ENCODE measurements at regions not wholly inside any gene's neighbourhood (a gene's known extent, or its start where the extent isn't known, plus 50 kb on each side); places are given as distances from the start of the nearest gene placed in this dataset.
"Not testable (repeated sequence)": the region's sequence is repeated elsewhere in the genome, so short reads cannot be mapped to it uniquely, and the experiment has no call there.

DNA sequence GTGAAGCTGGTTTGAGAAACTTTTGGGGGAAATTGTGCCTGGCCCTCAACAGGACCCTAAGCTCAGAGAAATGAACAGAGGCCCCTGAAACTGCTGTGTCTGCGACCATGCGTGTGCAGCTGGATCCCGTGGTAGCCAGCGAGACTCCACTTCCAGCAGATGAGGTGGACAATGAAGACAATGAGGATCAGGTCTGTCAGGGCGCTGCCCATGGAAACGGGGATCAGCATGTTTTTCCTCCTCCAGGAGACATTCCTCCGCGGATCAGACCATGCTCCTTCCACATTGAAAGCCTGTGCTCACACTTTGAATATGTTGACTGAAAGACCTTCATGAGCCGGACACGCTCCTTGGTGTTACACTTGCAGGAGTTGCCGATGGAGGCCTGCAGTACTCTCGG lies 1439.8 kb upstream of the ALCAM start:
- no peak for DNase-seq

DNA sequence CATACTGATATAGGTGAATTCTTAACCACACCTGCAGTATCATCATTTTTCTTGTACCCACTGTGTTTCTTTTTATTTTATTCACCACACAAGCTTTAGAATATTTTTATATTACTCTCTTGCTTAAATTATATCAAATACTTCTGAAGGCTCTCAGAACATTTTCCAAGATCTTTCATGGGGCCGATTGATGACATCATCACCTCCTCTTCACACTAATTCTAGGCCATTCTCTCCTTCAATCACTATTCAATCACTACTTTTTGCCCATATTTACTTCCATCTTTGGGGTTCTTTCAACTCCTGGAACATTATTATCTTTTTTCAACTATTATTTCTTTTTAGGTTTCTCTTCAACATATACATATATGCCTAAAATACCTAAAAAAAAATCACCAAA lies 1438.8 kb upstream of the ALCAM start:
- no peak for DNase-seq

DNA sequence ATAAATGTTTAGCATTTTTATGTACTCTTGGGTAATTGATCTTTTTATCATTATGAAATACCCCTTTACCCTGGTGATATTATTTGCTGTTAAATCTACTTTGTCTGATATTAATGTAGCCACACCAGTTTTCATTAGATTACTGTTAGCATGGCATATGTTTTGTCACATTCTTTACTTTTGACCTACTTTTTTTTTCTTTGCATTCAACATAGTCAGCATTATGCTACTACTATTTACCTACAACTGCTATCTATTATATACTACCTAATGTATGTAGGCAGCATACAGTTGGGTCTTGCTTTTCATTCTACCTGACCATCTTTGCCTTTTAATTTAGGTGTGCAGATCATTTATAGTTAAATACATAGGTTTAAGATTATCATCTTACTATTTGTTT lies 1429.6 kb upstream of the ALCAM start:
- no peak for DNase-seq

DNA sequence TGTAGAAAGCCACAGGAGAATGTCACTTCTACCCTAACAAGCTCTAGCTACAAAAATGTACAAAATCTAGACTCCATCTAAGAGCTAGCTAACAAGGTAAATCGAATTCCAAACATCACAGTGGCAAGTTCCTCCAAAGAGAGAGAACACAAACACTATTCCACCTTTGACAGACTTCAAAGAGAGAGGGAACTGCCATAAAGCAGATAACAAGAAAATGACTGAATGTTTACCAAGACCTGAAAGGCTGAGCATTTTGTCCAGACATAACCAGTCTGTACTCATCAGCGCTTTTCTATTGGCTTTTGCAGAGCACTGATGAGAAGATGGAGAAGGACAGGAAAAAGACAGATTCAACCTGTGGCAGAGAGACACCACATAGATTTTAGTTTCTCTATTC lies 1419.6 kb upstream of the ALCAM start:
- DNase-seq, result no peak

DNA sequence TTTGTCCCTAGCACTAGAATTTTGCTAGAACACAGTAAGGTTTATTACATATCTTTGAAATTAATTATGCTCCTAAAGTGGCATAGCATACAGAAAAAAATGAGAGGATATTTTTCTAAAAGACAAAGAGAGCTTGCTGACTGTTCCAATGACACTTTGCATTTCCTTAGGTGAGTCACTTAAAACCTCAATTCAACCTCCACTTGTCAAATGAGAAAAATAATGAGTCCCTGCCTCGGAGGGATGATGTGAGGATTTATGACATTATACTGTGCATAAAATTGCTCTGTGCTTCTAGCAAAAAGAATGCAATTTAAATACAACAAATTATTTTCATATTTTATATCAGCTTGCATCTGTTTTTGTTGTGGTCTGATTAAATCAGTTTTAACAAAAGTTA lies 1417.0 kb upstream of the ALCAM start:
- no peak for DNase-seq

DNA sequence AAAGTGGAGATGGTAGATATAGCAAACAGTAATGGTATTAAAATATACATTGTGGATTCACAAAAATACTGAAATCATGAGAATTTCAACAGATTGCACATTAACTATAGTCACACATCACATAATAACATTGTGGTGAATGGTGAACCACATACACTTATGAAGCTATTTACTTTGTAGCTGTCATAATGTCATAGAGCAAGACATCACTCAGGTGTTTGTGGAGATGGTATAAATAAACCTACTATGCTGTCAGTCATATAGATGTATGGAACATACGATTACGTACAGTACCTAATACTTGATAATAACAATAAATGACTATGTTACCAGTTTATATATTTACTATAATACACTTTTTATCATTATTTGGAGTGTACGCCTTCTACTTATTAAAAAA lies 1416.0 kb upstream of the ALCAM start:
- DNase-seq, result no peak

DNA sequence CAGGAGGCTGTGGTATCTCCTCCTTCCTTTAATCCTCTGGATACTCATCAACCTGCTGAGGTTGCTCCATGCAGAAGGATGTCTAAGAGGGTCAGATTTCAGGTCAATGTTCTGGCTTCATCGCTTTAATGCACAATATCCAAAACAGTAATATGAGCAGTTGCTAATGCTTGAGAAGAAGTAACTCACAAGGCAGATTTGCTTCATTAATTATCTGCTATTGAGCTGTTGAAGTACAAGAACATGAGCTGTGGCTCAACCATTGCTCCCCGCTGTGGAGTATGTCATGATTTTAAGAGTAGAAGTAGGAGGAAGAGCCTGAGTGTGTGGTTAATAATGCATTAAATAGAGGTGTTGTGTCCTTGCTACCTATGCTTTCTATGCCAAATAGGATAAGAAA lies 1412.9 kb upstream of the ALCAM start:
- no peak for DNase-seq

DNA sequence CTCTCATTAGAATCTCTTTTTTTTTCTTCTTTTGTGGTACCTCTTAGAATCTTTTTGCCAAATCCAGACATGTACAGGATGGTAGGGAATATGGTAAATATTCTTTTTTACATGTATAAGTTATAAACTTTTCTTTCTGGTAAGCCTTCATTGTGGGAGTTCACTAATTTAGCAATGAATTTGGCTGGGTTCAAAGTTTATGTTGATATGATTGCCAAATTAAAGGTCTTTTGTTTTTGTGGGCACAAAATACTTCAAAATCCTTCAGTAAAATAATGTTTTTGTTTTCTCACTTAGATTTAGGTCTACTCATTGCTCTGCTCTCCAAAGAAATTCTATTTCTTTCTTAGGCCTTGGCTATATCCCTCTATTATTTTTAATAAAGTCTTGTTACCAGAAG lies 1405.9 kb upstream of the ALCAM start:
- DNase-seq, result no peak

DNA sequence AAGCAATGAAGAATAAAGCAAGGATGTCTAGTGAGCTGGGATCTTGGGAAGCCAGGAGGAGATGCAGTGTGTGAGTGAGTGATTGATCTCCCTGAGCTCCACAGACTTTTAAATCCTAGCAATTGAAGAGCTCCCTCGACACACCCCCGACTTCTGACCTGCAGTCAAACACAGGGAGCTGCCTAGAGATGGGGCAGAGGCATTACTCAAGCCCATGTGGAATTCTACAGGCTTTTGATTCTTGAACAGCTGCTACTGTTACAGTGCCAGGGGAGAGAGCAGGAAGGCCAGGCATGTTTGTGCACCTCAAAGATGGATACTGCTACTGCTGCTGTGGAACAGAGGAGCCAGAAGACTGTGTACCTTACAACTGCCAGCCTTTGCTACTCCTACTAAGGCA lies 1403.1 kb upstream of the ALCAM start:
- no peak for DNase-seq

DNA sequence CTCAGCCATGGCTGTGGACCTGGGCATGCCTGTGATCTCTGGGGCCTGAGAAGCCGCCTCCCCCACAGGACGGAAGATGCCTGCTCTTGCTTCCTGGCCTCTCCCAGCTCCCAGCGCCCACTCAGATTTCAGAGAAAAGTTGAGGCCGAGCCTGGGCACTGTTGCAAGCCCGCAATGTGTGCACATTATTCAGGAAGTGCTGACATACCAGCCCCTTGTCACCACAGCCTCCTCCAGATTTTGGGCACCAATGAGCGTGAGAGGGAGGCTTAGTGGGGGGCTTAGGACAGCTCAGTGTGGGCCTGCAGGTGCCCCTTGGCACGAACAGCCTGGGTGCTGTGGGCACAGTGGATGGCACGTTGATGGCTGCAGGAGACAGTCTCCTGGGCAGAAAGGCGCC lies 1400.9 kb upstream of the ALCAM start:
- no peak for DNase-seq

DNA sequence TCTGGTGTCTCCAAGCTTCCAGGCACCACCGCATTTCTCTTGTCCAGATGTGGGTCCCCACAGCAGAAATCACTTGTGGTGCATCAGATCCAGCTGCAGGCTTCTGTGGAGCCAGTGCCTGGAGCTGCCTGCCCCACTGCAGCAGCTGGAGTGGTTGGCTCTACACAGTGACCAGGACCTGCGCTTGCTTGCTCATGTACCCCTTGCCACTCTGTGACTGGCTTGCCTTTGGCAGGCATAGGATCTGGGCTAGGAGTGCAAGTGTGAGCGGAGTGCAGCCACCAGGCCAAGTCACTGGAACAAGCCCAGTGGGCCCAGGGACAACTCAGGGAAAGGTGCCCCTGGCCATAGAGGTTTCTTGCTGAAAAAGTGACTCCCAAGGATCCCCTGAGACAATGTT lies 1400.0 kb upstream of the ALCAM start:
- no peak for DNase-seq

DNA sequence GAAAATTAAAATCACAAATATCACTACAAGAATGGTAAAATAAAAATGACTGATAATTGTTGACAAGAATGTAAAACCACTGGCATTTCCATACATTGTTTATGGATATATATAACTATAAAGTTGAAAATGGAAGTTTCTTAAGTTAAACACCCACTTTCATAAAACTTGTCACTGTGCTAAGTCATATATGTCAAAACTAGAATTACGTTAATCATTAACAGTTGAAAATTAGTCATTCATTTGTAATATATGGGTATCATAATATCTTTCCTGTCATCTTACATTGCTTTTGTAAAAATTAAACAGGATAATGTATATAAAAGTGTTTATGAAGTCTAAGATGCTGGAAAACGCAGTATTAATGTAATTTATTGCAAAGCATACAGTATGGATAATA lies 1398.6 kb upstream of the ALCAM start:
- DNase-seq, result no peak

DNA sequence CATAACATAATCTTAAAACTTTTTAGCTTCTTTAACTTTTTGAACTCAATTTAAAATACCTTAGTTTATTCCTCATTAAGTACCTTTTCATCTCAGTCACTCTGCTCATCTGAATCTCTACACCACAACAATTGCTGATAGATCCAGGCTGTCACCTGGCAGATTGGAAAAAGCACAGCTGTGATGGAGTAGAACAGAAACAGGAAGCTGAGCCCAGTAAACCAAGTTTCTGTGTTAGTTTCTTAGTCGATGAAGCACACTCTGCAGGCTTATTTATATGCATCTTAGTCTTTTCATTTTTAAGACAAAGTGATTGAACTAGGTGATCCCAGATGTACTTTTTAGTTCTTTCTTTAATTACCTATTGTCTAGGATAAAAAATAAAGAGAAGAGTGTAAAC lies 1398.0 kb upstream of the ALCAM start:
- DNase-seq, result no peak

DNA sequence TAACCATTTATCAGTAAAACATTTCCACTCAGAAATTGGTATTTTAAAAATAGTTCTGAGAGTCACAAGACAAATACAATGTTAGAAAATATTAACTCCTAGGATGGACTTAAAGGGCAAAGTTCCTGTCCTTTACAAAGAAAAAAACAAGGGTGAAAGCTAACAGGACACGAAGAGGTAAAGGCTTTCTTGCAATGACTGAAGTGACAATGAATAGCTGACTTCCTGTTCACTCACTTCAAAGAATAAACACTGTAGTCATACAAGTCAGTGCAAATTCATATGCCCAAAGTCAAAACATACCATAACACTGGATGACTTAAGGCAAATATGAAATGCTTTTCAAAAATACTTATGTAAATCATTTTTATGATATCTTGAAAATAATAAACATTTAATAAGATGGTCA lies 1389.8 kb upstream of the ALCAM start:
- DNase-seq, result no peak

DNA sequence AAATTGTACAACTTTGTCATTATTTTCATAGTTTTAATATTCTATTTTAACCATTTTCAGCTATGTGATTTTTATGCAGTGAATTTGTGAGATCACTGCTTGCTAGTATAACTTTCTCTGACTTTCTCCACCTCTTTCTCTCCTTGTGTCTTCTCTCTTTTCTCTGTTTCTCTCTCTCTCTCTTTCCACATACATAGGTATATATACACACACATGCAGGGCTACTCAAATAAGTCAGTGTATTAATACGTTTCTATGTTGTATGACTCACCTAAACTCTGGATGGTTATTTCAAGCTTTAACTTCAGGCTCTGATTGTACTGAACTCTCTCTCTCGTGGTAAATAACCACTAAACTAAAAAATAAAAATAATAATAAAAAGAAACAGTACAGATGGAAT lies 1389.3 kb upstream of the ALCAM start:
- DNase-seq, result no peak

DNA sequence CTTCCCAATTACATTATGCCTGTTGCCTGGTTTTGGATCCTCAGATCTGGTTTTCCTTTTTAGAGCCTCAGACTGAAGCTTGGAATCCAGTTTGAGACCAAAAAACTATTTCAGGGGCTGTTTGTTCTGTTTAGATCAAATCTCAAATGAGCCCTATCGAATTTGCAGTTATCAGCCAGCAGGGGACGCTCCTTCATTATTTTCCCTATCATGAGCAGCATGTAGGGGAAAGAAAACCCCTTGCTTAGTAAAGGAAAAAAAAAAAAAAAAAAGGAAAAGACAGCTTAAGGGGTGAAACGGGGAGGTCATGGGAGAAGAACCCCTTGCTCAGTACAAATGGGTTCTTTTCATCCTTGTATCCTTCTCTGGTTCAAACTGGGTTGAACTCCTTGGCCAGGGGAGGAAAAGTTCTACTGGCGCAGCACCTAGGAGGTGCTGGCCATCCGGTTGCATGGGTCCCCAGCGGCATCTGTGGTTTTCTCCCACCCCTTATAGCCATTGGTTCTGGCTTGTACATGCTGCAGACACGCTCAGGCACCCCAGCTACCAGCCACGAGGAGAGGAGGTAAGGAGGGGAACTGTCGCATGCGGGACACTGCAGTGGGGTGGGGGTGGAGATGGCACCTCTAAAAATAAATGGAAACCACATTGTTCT lies 1375.1 kb upstream of the ALCAM start:
- DNase-seq, result no peak

DNA sequence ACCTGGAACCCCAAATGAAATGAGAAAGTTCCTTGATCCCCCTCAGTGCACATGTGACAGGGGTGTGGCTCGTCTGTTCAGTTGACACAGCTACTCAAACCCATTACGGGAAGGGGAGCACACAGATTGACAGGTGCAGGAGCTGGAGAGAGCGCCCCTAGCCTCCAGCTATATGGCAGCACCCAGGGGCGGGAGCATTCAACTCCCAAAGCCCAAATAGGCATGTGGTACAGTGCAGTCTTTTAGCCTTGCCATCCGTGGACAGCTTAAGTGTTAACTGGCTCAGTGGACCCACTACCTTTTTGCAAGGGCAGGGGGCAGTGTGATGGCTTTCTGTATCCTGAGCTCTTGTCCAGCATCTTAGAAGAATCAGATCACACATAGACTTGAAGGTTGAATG lies 1374.2 kb upstream of the ALCAM start:
- no peak for DNase-seq

DNA sequence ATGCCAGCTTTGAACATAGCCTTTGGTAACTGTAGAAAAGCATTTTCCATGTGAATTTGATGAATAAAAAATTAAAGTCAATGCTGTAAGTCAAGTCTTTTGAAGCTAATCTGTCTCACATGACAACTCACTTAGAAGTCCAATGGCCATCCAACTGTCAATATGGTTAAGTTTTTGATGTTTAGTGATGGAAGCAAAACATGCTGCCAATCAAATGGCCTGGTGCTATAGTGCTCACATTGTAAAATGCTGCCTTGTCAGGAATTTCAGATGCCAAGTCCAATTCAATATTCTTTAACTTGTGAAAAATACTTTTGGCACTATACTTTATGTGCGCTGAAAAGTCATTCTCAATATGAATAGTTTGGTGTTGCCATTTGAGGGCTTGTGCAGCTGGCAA lies 1361.8 kb upstream of the ALCAM start:
- DNase-seq, result no peak

DNA sequence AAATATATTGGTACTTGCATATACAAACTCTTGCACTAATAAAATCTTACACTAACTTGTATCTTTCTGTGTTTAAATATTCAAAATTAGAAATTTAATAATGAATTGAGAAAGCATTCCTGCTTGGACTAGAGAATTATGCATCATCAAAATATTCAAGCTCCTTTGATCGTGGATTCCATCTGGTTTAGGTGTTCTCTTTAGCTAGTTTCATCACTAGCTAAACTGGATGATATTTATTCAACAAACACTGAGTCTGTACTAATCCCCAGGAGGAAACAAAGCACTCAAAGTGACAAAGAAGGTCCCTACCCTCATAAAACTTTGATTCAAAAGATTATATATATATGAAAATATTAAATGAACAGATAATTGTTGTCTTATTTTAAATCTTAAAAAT lies 1360.9 kb upstream of the ALCAM start:
- no peak for DNase-seq

DNA sequence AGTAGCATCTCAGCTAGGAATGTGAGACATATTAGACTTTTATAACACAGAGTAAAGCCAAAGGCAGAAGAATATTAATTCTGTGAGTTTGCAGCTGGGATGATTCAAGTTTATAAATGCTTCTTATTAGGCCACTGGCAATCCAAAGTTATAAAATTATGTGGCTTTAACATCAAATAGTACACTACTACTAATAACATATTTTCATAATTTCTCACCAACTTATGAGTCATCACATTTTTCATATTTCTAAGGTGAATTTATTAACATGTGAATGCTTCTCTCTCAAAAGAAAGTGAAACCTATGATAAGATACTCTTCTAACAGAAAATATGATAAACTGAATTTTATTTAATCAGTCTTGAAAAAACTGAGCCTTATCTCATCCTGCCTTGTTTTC lies 1348.2 kb upstream of the ALCAM start:
- no peak for DNase-seq

DNA sequence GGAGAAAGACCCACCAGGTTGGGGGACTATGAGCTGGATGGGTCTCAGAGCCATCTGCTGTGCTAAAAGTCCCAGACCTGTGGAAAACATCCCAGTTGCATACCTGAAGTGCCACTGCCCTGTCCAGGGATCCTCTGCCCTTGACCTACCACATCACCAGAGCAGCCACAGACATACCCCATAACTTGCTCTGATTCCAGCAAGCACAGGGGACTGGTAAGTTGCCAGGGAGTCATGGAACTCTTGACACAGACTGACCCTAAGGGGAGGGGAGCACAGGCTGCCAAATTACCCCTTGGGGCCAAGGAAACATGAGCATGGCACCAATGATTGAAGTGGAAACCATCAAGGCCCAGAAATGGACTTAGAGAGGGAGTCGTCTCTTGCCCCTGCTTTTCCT lies 1335.1 kb upstream of the ALCAM start:
- no peak for DNase-seq

DNA sequence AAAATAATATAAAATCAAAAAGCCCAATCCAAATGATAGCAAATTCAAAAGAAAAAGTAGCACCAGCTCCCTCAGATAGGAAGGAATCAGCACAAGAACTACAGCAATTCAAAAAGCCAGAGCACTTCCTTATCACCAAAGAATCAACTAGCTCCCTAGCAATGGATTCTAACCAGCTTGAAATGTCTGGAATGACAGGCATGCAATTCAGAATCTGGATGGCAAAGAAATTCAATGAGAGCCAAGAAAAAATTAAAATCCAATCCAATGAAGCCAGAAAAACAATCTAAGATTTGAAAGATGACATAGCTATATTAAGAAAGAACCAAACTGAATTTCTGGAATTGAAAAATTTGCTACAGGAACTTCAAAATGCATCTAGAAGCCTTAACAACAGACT lies 1334.4 kb upstream of the ALCAM start:
- no peak for DNase-seq

DNA sequence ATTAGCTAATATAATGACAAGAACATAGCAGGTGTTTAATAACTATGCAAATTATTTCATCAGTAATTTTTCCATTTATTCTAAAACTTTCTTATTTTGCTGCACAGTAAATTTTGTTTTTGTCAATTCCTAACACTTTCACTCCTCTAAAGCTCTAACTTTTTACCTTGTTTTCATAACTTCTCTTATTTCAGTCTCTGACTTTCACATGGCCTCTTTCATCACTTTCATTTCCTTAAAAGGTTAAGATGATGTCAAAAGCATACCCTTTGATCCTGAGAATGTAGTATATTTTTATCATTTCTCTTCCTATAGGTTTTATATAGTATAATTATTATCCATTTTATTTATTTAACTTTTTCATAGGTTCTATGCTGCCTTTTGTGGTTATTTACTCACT lies 1325.8 kb upstream of the ALCAM start:
- no peak for DNase-seq

DNA sequence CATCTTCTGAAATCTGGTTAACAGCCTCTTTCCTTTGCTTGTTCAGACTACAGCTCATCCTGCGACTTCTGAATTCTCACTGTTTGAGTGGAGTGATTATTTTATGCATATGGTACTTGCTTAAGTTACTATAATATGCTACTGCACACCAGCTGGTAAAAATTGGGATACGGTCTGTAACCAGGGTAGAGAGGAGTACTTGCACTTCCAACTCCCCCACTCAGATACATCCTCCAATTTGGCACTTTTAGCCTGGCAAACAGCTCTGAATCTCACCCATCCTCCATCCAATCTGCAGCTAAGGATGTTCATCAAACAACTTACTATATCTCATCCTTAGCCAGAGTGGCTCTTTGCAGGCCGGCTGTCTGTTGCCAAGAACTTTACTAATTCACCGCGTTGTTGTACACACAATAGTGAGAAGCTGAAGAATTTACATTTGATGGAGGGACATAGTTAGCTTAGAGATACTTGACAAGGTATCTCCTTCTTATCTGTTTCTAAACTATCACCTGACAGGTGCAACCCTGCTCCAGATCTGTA lies 1323.6 kb upstream of the ALCAM start:
- not testable (repeated sequence) for DNase-seq

DNA sequence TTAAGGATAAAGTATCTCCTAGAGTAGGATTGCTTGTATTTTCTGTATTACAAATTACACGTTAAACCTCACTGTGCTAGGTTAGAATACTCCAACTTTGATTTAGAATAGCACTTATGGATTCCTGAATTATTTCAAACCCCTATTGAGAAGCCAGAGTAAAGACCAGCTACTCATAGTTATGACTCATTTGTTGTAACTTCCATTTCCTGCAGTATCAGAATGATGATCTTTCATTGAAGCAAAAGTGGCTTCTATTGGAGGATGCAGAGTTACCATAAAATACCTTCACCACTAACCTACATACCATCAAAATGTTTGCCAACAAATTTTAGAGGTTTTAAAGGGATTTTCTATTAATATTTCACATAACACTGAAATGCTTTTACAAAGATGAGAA lies 1322.7 kb upstream of the ALCAM start:
- DNase-seq, result no peak

DNA sequence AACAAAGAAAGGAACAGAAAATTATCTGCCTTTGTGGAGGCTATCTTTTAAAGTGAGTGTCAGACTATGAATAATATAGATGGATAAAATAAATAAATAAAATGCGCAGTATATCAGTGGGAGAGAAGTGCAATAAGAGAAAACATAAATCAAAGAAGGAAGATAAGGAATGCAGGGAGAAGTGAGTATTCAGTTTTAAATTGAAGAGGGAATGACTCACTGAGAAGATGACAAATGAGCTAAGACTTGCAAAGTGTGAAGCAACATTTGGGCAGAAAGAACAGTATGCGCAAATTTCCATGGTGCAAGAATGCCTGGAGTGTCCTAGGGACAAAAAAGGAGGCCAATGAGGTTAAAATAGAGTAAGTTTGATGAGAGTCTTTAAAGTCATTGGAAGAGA lies 1300.1 kb upstream of the ALCAM start:
- no peak for DNase-seq

Data from hematopoietic multipotent progenitor cell treated with erythropoietin and hydrocortisone succinate and interleukin-3 and kit ligand, for 8 days (in vitro differentiated cells).